NCI-H2196 treated with DMSO at 0.1 percent for 48 hours (cell line): ENCODE measurements at regions not wholly inside any gene's neighbourhood (a gene's known extent, or its start where the extent isn't known, plus 50 kb on each side); places are given as distances from the start of the nearest gene placed in this dataset.
A peak's percentile ranks its signal among the peaks of the same experiment; 100 is the strongest.
"Not testable (repeated sequence)": the region's sequence is repeated elsewhere in the genome, so short reads cannot be mapped to it uniquely, and the experiment has no call there.

ENCODE experiments used
- DNase-seq: peaks from one replicate; lab custom pipeline; 2025; ENCODE audit not compliant: unreplicated experiment; lab: John Stamatoyannopoulos, UW

GRCh38 chr1:10938741-10939417 is 73.6 kb upstream of the TARDBP start:
- no peak for DNase-seq

- DNase-seq = no peak
Observed at GRCh38 chr1:10939654-10940450, 72.6 kb upstream of the TARDBP start.

- DNase-seq = no peak
Observed at GRCh38 chr1:10940451-10940804, 72.0 kb upstream of the TARDBP start.

GRCh38 chr1:10940838-10941237 is 71.6 kb upstream of the TARDBP start:
- DNase-seq = no peak

GRCh38 chr1:10941891-10942541 is 70.4 kb upstream of the TARDBP start:
- DNase-seq = peak; percentile 14

GRCh38 chr1:10942542-10942912 is 69.9 kb upstream of the TARDBP start:
- no peak for DNase-seq

GRCh38 chr1:10943041-10943440 is 69.4 kb upstream of the TARDBP start:
- no peak for DNase-seq

- DNase-seq = peak; percentile 45
Observed at GRCh38 chr1:10943991-10944730, 68.3 kb upstream of the TARDBP start.

- DNase-seq = no peak
Observed at GRCh38 chr1:10945991-10946509, 66.4 kb upstream of the TARDBP start.

GRCh38 chr1:10947181-10947580 is 65.3 kb upstream of the TARDBP start:
- DNase-seq = no peak

GRCh38 chr1:10947691-10948462 is 64.6 kb upstream of the TARDBP start:
- DNase-seq = no peak

GRCh38 chr1:10948463-10948775 is 64.0 kb upstream of the TARDBP start:
- no peak for DNase-seq

GRCh38 chr1:10950316-10951172 is 61.9 kb upstream of the TARDBP start:
- no peak for DNase-seq

GRCh38 chr1:10951298-10951697 is 61.2 kb upstream of the TARDBP start:
- DNase-seq = not testable (repeated sequence)

GRCh38 chr1:10951961-10952360 is 60.5 kb upstream of the TARDBP start:
- no peak for DNase-seq

- DNase-seq = no peak
Observed at GRCh38 chr1:10953505-10954193, 58.8 kb upstream of the TARDBP start.

GRCh38 chr1:10957133-10957532 is 55.3 kb upstream of the TARDBP start:
- DNase-seq = no peak

GRCh38 chr1:10958614-10959013 is 53.8 kb upstream of the TARDBP start:
- peak; percentile 66 for DNase-seq
